Kasumi-1 (cell line): ENCODE measurements at regions not wholly inside any gene's neighbourhood (a gene's known extent, or its start where the extent isn't known, plus 50 kb on each side); places are given as distances from the start of the nearest gene placed in this dataset.
A peak's percentile ranks its signal among the peaks of the same experiment; 100 is the strongest.
"Not testable (repeated sequence)": the region's sequence is repeated elsewhere in the genome, so short reads cannot be mapped to it uniquely, and the experiment has no call there.

Experiments
- DNase-seq, 2 experiments: peaks; one replicate each; lab custom pipeline; 2025; lab: John Stamatoyannopoulos, UW

- DNase-seq, result no peak
Measured at GRCh38 chr16:65728652-65729051, 606.8 kb upstream of the CDH11 start.

- DNase-seq, result no peak
Measured at GRCh38 chr16:65728167-65728566, 606.3 kb upstream of the CDH11 start.

GRCh38 chr16:65727534-65728137 lies 605.8 kb upstream of the CDH11 start:
- no peak for DNase-seq

GRCh38 chr16:65725156-65725845 lies 603.4 kb upstream of the CDH11 start:
- DNase-seq, result no peak

- no peak for DNase-seq
Measured at GRCh38 chr16:65722429-65722828, 600.6 kb upstream of the CDH11 start.

- no peak for DNase-seq
Measured at GRCh38 chr16:65717846-65718245, 596.0 kb upstream of the CDH11 start.

GRCh38 chr16:65716737-65717700 lies 595.2 kb upstream of the CDH11 start:
- DNase-seq, result no peak

GRCh38 chr16:65713181-65713808 lies 591.4 kb upstream of the CDH11 start:
- DNase-seq, result no peak

- DNase-seq, result no peak
Measured at GRCh38 chr16:65710107-65710506, 588.2 kb upstream of the CDH11 start.

GRCh38 chr16:65704866-65705265 lies 583.0 kb upstream of the CDH11 start:
- peak in 1 of 2 experiments; percentile 10 for DNase-seq

- no peak for DNase-seq
Measured at GRCh38 chr16:65702707-65703402, 581.0 kb upstream of the CDH11 start.

GRCh38 chr16:65700596-65700995 lies 578.7 kb upstream of the CDH11 start:
- DNase-seq, result no peak

GRCh38 chr16:65698791-65699321 lies 577.0 kb upstream of the CDH11 start:
- no peak for DNase-seq

- DNase-seq, result no peak
Measured at GRCh38 chr16:65697521-65697920, 575.7 kb upstream of the CDH11 start.

- DNase-seq, result no peak
Measured at GRCh38 chr16:65697065-65697464, 575.2 kb upstream of the CDH11 start.

GRCh38 chr16:65691846-65692245 lies 570.0 kb upstream of the CDH11 start:
- not testable (repeated sequence) for DNase-seq

GRCh38 chr16:65689726-65690125 lies 567.9 kb upstream of the CDH11 start:
- DNase-seq, result no peak

- no peak for DNase-seq
Measured at GRCh38 chr16:65688301-65688700, 566.4 kb upstream of the CDH11 start.

GRCh38 chr16:65684230-65684629 lies 562.4 kb upstream of the CDH11 start:
- no peak for DNase-seq

- DNase-seq, result no peak
Measured at GRCh38 chr16:65681406-65681805, 559.5 kb upstream of the CDH11 start.

GRCh38 chr16:65679785-65680184 lies 557.9 kb upstream of the CDH11 start:
- no peak for DNase-seq
